ENCODE measurements at regions not wholly inside any gene's neighbourhood (a gene's known extent, or its start where the extent isn't known, plus 50 kb on each side); places are given as distances from the start of the nearest gene placed in this dataset.
"Not testable (repeated sequence)": the region's sequence is repeated elsewhere in the genome, so short reads cannot be mapped to it uniquely, and the experiment has no call there.

DNA sequence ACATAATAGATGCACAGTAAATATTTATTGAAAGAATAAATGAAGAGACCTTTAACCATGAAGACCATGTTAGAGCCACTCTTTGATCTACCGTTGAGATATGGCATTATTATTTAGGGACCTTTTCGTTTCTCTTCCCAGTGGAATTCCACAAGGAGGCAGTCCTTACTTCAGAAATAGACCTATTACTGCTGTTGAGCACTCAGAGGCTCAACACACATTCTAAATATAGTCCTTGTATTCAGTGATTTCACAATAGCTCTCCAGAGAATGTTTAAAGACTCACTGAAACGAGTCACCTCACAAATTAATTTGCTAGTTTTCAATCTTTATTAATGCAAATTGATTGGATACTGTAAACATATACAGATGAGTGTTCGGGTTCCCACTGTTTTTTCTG lies 603.8 kb downstream of the CDH8 start:
- 40 to 41% methylated on average over 4 of the region's 4 CpGs for WGBS, 2 donors
- H3K4me3 ChIP-seq (ENCODE audit: low read depth, poor library complexity, severe bottlenecking), result no peak overlapping the region
- TF ChIP-seq POLR2A (IDR thresholded peaks at IDR 0.05), result no peak
- TF ChIP-seq, protein P1, sequence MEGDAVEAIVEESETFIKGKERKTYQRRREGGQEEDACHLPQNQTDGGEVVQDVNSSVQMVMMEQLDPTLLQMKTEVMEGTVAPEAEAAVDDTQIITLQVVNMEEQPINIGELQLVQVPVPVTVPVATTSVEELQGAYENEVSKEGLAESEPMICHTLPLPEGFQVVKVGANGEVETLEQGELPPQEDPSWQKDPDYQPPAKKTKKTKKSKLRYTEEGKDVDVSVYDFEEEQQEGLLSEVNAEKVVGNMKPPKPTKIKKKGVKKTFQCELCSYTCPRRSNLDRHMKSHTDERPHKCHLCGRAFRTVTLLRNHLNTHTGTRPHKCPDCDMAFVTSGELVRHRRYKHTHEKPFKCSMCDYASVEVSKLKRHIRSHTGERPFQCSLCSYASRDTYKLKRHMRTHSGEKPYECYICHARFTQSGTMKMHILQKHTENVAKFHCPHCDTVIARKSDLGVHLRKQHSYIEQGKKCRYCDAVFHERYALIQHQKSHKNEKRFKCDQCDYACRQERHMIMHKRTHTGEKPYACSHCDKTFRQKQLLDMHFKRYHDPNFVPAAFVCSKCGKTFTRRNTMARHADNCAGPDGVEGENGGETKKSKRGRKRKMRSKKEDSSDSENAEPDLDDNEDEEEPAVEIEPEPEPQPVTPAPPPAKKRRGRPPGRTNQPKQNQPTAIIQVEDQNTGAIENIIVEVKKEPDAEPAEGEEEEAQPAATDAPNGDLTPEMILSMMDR (IDR thresholded peaks at IDR 0.05), result no peak
- intact Hi-C loops (cut with DNase I; ENCODE audit: low total_unique reads), result no loop called here
- DNase-seq (ENCODE audit: low spot score in 2 of 2), result no peak

DNA sequence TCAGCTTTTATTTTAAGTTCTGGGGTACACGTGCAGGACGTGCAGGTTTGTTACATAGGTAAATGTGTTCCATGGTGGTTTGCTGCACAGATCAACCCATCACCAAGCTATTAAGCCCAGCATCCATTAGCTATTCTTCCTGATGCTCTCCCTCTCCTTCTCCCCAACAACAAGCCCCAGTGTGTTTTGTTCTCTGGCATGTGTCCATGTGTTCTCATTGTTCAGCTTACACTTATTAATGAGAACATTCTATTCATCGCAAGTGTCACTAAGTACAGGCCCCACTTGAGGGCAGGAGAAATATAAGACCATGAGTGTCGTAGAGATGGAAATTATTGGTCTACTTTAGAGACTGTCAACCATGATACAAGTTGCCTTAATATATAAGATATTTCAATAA lies 615.1 kb downstream of the CDH8 start:
- intact Hi-C loops (cut with DNase I; ENCODE audit: low total_unique reads), result no loop called here
- DNase-seq (ENCODE audit: low spot score in 2 of 2), result no peak
- 89 to 91% methylated on average over 4 of the region's 4 CpGs for WGBS, 2 donors
- TF ChIP-seq, protein P1 (IDR thresholded peaks at IDR 0.05), result no peak
- no peak for TF ChIP-seq POLR2A (IDR thresholded peaks at IDR 0.05)
- H3K4me3 ChIP-seq (ENCODE audit: low read depth, poor library complexity, severe bottlenecking), result no peak overlapping the region

DNA sequence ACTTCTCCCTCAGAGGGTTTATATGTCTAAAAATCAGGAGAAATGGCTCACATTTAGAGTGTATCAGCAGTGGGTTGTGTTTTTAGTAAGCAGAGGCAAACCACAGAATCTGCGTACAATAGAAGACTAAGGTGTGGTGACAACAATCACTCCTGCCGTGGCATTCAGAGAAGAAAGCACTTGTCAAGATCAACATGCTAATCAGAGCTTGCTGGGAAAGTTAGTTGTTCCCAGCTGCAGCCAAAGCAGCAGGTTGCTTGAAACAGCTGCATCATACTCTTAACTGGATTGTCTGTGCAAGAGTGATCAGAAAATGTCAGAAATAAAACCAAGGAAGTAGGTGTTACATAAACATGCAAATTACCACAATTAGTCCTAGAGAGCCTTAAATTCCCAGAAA lies 616.4 kb downstream of the CDH8 start:
- DNase-seq (ENCODE audit: low spot score in 2 of 2), result no peak
- intact Hi-C loops (cut with DNase I; ENCODE audit: low total_unique reads), result no loop called here
- H3K4me3 ChIP-seq (ENCODE audit: low read depth, poor library complexity, severe bottlenecking), result no peak overlapping the region
- 57 to 69% methylated on average over 2 of the region's 2 CpGs for WGBS, 2 donors
- no peak for TF ChIP-seq POLR2A (IDR thresholded peaks at IDR 0.05)
- TF ChIP-seq, protein P1 (IDR thresholded peaks at IDR 0.05), result no peak

DNA sequence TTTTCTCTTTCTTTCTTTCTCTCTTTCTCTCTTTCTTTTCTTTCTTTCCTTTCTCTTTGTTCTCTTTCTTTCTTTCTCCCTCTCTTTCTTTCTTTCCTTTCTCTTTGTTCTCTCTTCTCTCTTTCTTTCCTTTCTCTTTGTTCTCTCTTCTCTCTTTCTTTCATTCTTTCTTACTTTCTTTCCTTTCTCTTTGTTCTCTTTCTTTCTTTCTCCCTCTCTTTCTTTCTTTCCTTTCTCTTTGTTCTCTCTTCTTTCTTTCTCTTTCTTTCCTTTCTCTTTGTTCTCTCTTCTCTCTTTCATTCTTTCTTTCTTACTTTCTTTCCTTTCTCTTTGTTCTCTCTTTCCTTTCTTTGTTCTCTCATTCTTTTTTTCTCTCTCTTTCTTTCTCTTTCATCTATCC lies 617.4 kb downstream of the CDH8 start:
- H3K4me3 ChIP-seq (ENCODE audit: low read depth, poor library complexity, severe bottlenecking); intact Hi-C loops (cut with DNase I; ENCODE audit: low total_unique reads); DNase-seq (ENCODE audit: low spot score in 2 of 2): not testable (repeated sequence)

DNA sequence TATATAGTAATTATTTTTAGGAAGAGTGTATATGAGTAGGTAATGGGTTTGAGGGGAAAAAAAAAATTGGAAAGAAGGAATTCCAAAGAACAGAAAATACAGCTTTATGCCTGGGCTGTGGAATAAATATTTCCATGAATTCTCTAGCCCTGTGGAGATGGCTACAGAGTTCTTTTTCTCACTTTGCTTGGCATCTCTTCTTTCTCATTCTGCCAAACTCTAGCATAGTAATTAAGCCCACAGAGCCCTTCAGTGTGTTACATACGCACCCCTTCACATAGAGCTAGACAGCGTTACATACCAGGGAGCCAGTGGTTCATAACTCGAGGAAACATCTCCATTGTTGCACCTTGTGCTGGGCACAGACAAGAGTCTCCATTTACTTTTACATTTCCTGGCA lies 621.1 kb downstream of the CDH8 start:
- WGBS, 2 donors, result 65 to 77% methylated on average over 3 of the region's 3 CpGs
- no peak overlapping the region for H3K4me3 ChIP-seq (ENCODE audit: low read depth, poor library complexity, severe bottlenecking)
- TF ChIP-seq POLR2A (IDR thresholded peaks at IDR 0.05), result no peak
- TF ChIP-seq, protein P1 (IDR thresholded peaks at IDR 0.05), result no peak
- DNase-seq (ENCODE audit: low spot score in 2 of 2), result no peak
- intact Hi-C loops (cut with DNase I; ENCODE audit: low total_unique reads), result no loop called here

DNA sequence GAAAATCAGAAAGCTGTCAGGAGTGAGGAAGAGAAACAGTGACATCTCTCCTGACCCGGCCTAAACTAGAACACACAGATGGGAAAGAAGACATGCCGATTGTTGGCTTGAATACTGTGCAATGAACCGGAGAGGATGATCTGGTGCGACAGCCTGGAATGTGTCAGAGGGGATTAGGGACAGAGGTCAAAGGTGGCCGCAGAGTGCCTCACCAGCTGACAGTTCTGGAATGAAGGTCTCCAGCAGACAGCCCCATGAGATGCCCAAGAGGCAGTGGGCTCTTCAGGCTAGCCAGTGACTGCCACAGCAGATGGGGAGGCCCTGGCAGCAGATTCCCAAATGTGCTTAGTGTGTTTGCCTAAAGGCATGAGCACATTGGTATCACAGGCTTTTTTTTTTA lies 623.2 kb downstream of the CDH8 start:
- no peak overlapping the region for H3K4me3 ChIP-seq (ENCODE audit: low read depth, poor library complexity, severe bottlenecking)
- intact Hi-C loops (cut with DNase I; ENCODE audit: low total_unique reads), result no loop called here
- TF ChIP-seq, protein P1 (IDR thresholded peaks at IDR 0.05), result no peak
- no peak for TF ChIP-seq POLR2A (IDR thresholded peaks at IDR 0.05)
- no peak for DNase-seq (ENCODE audit: low spot score in 2 of 2)
- 59 to 68% methylated on average over 5 of the region's 5 CpGs for WGBS, 2 donors

Data from lower leg skin (tissue), 4 donors.